GM19467 (cell line): ENCODE measurements at regions not wholly inside any gene's neighbourhood (a gene's known extent, or its start where the extent isn't known, plus 50 kb on each side); places are given as distances from the start of the nearest gene placed in this dataset.
A peak's percentile ranks its signal among the peaks of the same experiment; 100 is the strongest.

ENCODE experiments used
- ATAC-seq: cut with Tn5 transposase; IDR thresholded peaks from one replicate; pipeline ENCODE4 v1.9.1; 2021; ENCODE audit warnings: mild to moderate bottlenecking, moderate library complexity; ENCODE audit not compliant: unreplicated experiment

- ATAC-seq = no peak
Measured at GRCh38 chr1:168991667-168992475, 114.6 kb upstream of the ATP1B1 start.

- ATAC-seq = no peak
Measured at GRCh38 chr1:169001353-169001752, 105.1 kb upstream of the ATP1B1 start.

- no peak for ATAC-seq
Measured at GRCh38 chr1:169003864-169004516, 102.5 kb upstream of the ATP1B1 start.

DNA sequence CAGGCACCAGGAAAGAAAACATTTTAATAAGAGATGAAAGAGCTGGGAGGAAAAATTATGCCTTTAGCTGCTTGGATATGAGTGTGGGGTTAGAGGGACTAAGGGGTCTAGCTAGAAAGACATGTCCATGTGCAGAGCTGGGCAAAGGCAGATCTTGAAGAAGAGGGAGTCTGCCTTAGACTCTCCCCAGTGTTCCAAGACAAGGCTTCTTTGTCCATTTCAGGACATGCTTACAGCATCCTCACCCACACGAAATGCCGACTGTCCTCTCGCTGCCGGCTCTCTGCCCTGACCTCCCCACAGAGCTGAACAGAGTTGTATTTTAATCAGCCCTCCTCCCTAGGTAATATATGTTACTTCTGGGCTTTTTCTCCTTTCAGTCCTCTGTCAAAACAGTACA is 100.7 kb upstream of the ATP1B1 start:
- ATAC-seq = no peak

GRCh38 chr1:169009666-169010065 is 96.8 kb upstream of the ATP1B1 start:
- ATAC-seq = no peak

GRCh38 chr1:169012416-169012815 is 94.1 kb upstream of the ATP1B1 start:
- ATAC-seq = peak; percentile 71

DNA sequence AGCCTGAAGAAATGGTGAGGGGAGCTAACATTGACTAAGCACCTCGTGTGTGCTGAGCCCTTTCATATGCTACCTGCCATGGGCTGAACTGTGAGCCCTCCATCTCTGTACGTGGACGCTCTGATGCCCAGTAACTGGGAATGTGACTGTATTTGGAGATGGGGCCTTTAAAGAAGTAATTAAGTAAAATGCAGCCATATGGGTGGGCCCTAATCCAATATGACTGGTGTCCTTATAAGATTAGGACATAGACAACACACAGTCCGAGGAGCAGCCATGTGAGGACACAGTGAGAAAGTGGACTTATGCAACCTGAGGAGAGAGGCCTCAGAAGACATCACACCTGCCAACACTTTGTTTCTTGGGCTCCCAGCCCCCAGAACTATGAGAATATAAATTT is 92.7 kb upstream of the ATP1B1 start:
- ATAC-seq = no peak

GRCh38 chr1:169015464-169015863 is 91.0 kb upstream of the ATP1B1 start:
- no peak for ATAC-seq

DNA sequence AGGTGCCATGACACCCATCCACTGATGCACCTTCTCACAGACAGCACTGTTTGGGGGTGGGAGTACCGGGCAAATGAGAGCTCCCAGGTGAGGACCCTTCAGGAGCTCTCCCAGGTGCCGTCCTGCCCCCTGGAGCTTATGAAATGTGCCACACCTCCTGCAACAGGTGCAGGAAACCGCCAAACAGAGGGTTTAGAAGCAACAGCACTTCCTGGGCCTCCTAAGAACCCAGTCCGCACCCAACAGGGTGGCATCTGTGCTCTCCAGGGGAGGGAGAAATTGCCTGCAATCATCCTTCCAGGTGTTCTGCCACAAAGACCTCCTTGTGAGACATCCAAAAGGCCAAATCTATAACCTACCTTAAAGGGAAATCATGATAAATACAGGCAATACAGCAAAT is 87.7 kb upstream of the ATP1B1 start:
- ATAC-seq = no peak

GRCh38 chr1:169019419-169020058 is 87.0 kb upstream of the ATP1B1 start:
- no peak for ATAC-seq

- ATAC-seq = no peak
Measured at GRCh38 chr1:169020684-169021083, 85.8 kb upstream of the ATP1B1 start.

DNA sequence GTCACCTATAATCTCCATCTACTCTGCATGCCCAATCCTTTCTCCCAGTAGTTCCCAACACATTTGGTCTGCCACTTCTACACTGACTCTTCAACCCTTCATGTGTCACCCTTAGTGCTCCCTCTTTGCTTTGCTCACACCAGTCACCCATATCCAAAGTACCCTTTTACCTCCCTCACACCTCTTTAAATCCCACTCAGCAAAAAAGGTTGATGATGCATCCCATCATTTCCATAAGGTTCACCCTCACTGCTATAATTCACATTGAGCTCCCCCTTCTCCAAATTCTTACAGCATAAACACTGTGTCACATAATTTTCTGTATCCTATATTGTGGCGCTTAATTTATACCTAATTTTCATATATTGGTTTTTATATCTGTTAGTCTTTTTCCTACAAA is 83.8 kb upstream of the ATP1B1 start:
- no peak for ATAC-seq

DNA sequence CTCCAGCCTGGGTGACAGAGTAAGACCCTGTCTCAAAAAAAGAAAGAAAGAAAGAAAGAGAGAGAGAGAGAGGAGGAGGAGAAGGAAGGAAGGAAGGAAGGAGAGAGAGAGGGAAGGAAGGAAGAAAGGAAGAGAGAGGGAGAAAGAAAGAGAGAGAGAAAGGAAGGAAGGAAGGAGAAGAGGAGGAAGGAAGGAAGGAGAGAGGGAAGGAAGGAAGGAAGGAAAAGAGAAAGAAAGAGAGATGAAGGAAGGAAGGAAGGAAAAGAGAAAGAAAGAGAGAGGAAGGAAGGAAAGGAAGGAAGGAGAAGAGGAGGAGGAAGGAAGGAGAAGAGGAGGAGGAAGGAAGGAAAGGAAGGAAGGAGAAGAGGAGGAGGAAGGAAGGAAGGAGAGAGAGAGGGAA is 82.2 kb upstream of the ATP1B1 start:
- no peak for ATAC-seq

DNA sequence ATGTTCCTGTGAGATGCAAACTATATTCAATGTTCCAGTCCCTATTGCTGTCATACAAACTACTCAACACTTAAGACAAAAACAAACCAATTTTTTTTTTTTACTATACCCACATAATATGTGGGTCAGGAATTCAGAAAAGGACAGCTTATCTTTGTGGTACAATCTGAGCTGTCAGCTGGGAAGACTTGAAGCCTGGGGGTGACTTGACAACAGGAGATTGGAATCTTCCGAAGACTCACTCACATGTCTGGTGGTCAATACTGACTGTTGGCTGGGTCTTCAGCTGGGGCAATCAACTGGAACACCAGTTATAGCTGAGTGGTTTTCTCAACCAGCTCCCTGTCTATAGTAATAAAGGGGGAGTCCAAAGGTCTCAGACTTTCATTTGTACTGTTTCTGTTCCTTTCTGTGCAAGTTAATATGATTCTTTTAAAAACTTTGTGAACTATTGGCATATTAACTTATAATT is 81.7 kb upstream of the ATP1B1 start:
- ATAC-seq = peak; percentile 83

- peak; percentile 10 for ATAC-seq
Measured at GRCh38 chr1:169025412-169025811, 81.1 kb upstream of the ATP1B1 start.

- peak; percentile 39 for ATAC-seq
Measured at GRCh38 chr1:169027607-169028320, 78.7 kb upstream of the ATP1B1 start.

- ATAC-seq = no peak
Measured at GRCh38 chr1:169031566-169032224, 74.8 kb upstream of the ATP1B1 start.

DNA sequence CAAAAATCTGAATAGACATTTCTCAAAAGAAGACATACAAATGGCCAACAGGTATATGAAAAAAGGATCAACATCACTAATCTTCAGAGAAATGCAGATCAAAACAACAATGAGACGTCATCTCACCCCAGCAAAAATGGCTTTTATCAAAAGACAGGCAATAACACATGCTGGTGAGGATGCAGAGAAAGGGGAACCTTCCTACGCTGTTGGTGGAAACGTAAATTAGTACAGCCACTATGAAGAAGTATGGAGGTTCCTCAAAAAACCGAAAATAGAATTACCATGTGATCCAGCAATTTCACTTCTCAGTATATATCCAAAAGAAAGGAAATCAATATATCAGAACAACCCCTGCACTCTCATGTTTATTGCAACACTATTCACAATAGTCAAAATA is 65.1 kb upstream of the ATP1B1 start:
- no peak for ATAC-seq

DNA sequence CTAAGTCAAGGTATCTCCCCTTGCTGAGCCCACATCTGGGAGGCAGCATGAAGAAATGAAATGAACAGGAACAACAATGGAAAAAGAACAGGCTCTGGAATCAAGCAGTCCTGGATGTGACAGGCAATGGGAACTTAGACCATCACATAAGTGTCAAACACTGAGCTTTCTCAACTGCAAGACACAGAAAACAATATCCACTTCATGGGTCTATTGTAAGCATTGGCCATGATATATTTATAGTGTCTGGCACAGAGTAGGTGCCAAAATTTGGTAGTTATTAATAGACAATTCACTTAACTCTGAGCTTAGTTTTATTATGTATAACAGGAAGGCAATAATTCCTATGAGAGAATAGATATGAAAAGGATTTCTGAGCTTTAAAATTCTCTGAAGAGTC is 64.1 kb upstream of the ATP1B1 start:
- no peak for ATAC-seq

DNA sequence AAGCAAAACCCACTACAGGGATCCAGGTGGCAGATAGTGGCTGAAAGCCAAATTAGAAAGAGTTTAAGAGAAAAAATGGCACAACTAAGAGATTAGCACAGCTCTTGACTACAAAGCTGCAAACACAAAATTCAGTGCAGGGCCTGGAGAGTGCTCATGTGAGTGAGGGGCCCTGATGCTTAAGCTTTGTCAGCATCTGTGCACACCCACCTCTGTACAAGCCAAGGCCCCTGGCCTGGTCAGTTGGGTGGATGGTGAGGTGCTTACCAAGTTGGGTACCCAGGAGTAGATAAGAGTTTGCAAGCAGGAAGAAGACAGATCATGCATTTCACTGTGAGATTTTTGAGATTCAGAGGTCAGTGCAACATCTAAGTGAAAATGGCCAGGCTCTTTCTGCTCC is 62.7 kb upstream of the ATP1B1 start:
- no peak for ATAC-seq

DNA sequence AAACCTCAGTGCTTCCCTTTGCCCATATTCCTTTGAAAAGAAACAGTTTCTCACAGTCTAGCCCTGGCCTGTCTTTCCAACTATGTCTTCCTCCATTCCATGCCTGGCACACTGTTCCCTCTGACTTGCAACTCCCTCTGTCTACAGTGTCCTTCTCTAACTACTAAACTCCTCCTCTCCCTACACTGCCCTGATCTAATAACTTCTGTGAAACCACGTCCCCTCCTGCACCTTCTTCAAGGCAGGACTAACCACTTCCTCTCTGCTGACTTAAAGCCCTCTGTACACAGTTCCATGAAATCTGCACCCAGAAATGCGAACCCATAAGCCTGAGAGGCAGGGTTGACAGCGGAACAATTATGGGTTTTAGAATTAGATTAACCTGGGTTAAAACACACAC is 62.2 kb upstream of the ATP1B1 start:
- peak; percentile 89 for ATAC-seq
